NCI-H2081 (cell line): ENCODE measurements at regions not wholly inside any gene's neighbourhood (a gene's known extent, or its start where the extent isn't known, plus 50 kb on each side); places are given as distances from the start of the nearest gene placed in this dataset.

Experiments
- DNase-seq, 2 experiments: peaks; one replicate each; lab custom pipeline; 2025; lab: John Stamatoyannopoulos, UW

GRCh38 chr17:34143430-34143829 is 111.7 kb upstream of the CCL2 start:
- DNase-seq, result no peak

GRCh38 chr17:34146440-34147043 is 108.5 kb upstream of the CCL2 start:
- DNase-seq, result peak in 1 of 2 experiments; percentile 3

GRCh38 chr17:34151102-34151501 is 104.0 kb upstream of the CCL2 start:
- no peak for DNase-seq

GRCh38 chr17:34153991-34154390 is 101.1 kb upstream of the CCL2 start:
- no peak for DNase-seq

- no peak for DNase-seq
Observed at GRCh38 chr17:34154961-34155730, 99.9 kb upstream of the CCL2 start.

GRCh38 chr17:34155947-34156346 is 99.1 kb upstream of the CCL2 start:
- DNase-seq, result no peak

- no peak for DNase-seq
Observed at GRCh38 chr17:34156401-34156740, 98.7 kb upstream of the CCL2 start.

- DNase-seq, result no peak
Observed at GRCh38 chr17:34156741-34157589, 98.1 kb upstream of the CCL2 start.

- DNase-seq, result no peak
Observed at GRCh38 chr17:34161690-34162089, 93.4 kb upstream of the CCL2 start.

GRCh38 chr17:34163123-34163522 is 92.0 kb upstream of the CCL2 start:
- DNase-seq, result no peak

- DNase-seq, result no peak
Observed at GRCh38 chr17:34163646-34164045, 91.4 kb upstream of the CCL2 start.

- no peak for DNase-seq
Observed at GRCh38 chr17:34164837-34165236, 90.2 kb upstream of the CCL2 start.

- no peak for DNase-seq
Observed at GRCh38 chr17:34166352-34166751, 88.7 kb upstream of the CCL2 start.

- no peak for DNase-seq
Observed at GRCh38 chr17:34167354-34167753, 87.7 kb upstream of the CCL2 start.

GRCh38 chr17:34168989-34169388 is 86.1 kb upstream of the CCL2 start:
- DNase-seq, result no peak

GRCh38 chr17:34169496-34169895 is 85.6 kb upstream of the CCL2 start:
- DNase-seq, result no peak

GRCh38 chr17:34171245-34171818 is 83.8 kb upstream of the CCL2 start:
- peak in 1 of 2 experiments; percentile 19 for DNase-seq

GRCh38 chr17:34172390-34172918 is 82.6 kb upstream of the CCL2 start:
- no peak for DNase-seq

GRCh38 chr17:34173241-34173640 is 81.8 kb upstream of the CCL2 start:
- DNase-seq, result no peak

GRCh38 chr17:34174496-34174895 is 80.6 kb upstream of the CCL2 start:
- no peak for DNase-seq

GRCh38 chr17:34176440-34176839 is 78.6 kb upstream of the CCL2 start:
- DNase-seq, result no peak

GRCh38 chr17:34177642-34178041 is 77.4 kb upstream of the CCL2 start:
- no peak for DNase-seq
